HepG2 (cell line): ENCODE measurements at regions not wholly inside any gene's neighbourhood (a gene's known extent, or its start where the extent isn't known, plus 50 kb on each side); places are given as distances from the start of the nearest gene placed in this dataset.
A peak's percentile ranks its signal among the peaks of the same experiment; 100 is the strongest.

Experiments used
- CTCF ChIP-seq: sonication (generic); formaldehyde crosslinking; IDR thresholded peaks from 2 replicates; pipeline ENCODE4 v1.5.0; 2020; ENCODE audit warnings: mild to moderate bottlenecking, missing genetic modification reagents, moderate library complexity
- GFI1 ChIP-seq: sonication (generic); formaldehyde crosslinking; IDR thresholded peaks from 2 replicates; pipeline ENCODE4 v1.5.0; 2020; ENCODE audit warnings: missing genetic modification reagents, mild to moderate bottlenecking, borderline replicate concordance
- HMG20A ChIP-seq: IDR thresholded peaks from 2 replicates; pipeline ENCODE4 v1.6.1; 2016; ENCODE audit warnings: borderline replicate concordance
- POLR2A ChIP-seq, 2 experiments: IDR thresholded peaks; 2 replicates each; pipeline ENCODE4 v1.6.1; 2011; ENCODE audit warnings: low read depth in 2 of 2, low read length in 2 of 2, mild to moderate bottlenecking in 1 of 2, moderate library complexity in 1 of 2; ENCODE audit not compliant: insufficient read depth in 1 of 2
- SMAD1 ChIP-seq: sonication (generic); formaldehyde crosslinking; IDR thresholded peaks from 2 replicates; pipeline ENCODE4 v1.4.0; 2020; ENCODE audit warnings: missing genetic modification reagents, low read depth, mild to moderate bottlenecking, borderline replicate concordance
- TBP ChIP-seq: sonication (generic); formaldehyde crosslinking; IDR thresholded peaks from 2 replicates; pipeline ENCODE4 v1.5.0; 2020; ENCODE audit warnings: missing genetic modification reagents

- TF ChIP-seq HMG20A (no peak), TBP (CRISPR knock-in tag) (no peak), GFI1 (CRISPR knock-in tag) (no peak), SMAD1 (CRISPR knock-in tag) (no peak), POLR2A (IDR thresholded peaks at IDR 0.05; ENCODE audit: insufficient read depth in 1 of 2, low read depth in 2 of 2, low read length in 2 of 2) (no peak), CTCF (peak; percentile 72)
These were observed 127.5 kb upstream of the TOPAZ1 start for GRCh38 chr3:44114142-44114541.
